ENCODE measurements at regions not wholly inside any gene's neighbourhood (a gene's known extent, or its start where the extent isn't known, plus 50 kb on each side); places are given as distances from the start of the nearest gene placed in this dataset.

- no peak overlapping the region for H3K27ac ChIP-seq
- no peaks in the 10 kb centered on the region for H3K36me3 ChIP-seq
- no peaks in the 10 kb centered on the region for H3K9me3 ChIP-seq
- no peak overlapping the region for H3K4me3 ChIP-seq
- no peaks in the 10 kb centered on the region for H3K4me1 ChIP-seq
- H3K27me3 ChIP-seq, result no peaks in the 10 kb centered on the region
- no peak for TF ChIP-seq POLR2A (IDR thresholded peaks at IDR 0.05)
- TF ChIP-seq, protein P1, sequence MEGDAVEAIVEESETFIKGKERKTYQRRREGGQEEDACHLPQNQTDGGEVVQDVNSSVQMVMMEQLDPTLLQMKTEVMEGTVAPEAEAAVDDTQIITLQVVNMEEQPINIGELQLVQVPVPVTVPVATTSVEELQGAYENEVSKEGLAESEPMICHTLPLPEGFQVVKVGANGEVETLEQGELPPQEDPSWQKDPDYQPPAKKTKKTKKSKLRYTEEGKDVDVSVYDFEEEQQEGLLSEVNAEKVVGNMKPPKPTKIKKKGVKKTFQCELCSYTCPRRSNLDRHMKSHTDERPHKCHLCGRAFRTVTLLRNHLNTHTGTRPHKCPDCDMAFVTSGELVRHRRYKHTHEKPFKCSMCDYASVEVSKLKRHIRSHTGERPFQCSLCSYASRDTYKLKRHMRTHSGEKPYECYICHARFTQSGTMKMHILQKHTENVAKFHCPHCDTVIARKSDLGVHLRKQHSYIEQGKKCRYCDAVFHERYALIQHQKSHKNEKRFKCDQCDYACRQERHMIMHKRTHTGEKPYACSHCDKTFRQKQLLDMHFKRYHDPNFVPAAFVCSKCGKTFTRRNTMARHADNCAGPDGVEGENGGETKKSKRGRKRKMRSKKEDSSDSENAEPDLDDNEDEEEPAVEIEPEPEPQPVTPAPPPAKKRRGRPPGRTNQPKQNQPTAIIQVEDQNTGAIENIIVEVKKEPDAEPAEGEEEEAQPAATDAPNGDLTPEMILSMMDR (IDR thresholded peaks at IDR 0.05), result no peak
- DNase-seq, result no peak
Measured at GRCh38 chr16:55136356-55137150, 187.4 kb upstream of the IRX6 start.

DNA sequence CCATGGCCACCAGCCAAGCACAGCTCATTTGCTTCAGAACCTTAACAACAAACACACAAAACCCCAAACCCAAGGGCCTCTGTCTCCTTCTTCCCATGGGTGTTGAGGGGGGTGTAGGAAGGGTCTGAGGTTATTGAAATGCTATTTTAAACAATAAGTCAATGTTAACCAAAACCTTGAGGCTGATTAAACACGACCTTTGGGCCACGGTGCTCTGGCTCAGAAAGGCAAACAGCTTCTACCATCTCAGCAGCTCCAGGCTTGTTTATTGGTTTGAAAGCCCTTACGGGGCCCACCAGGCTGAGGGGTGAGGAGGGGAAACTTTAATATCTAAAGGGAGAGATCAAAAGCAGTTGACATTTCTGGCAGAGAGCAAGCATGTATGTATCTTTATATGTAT, 185.7 kb upstream of the IRX6 start:
- Histone ChIP-seq H3K27ac (no peak overlapping the region), H3K4me1 (no peaks in the 10 kb centered on the region), H3K36me3 (no peaks in the 10 kb centered on the region), H3K9me3 (no peaks in the 10 kb centered on the region), H3K27me3 (no peaks in the 10 kb centered on the region), H3K4me3 (no peak overlapping the region)
- DNase-seq, result no peak
- TF ChIP-seq POLR2A (IDR thresholded peaks at IDR 0.05), result no peak
- TF ChIP-seq, protein P1 (IDR thresholded peaks at IDR 0.05), result no peak

DNA sequence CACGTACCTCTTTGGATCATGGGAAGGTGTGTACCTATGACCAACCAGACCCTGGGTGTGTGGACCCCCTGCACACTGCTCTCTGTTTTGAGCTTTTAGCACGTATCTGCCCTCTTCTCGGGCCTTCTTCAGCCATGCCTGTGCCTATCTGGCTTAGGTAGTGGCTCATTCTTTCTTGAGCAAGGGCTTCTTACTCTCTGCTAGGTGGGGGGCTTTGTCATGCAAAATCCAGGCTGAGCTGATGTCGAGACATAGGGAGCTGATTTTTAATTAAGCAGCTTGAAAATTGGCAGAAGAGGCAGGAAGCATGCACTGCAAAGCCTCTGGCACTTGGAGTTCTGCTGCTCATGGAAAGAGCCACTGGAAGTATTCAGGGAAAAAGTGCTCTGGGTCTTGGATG, 181.6 kb upstream of the IRX6 start:
- H3K9me3 ChIP-seq, result no peaks in the 10 kb centered on the region
- no peaks in the 10 kb centered on the region for H3K27me3 ChIP-seq
- no peaks in the 10 kb centered on the region for H3K4me1 ChIP-seq
- H3K36me3 ChIP-seq, result no peaks in the 10 kb centered on the region
- H3K27ac ChIP-seq, result no peak overlapping the region
- no peak for DNase-seq
- TF ChIP-seq POLR2A (IDR thresholded peaks at IDR 0.05), result no peak
- TF ChIP-seq, protein P1 (IDR thresholded peaks at IDR 0.05), result no peak
- no peak overlapping the region for H3K4me3 ChIP-seq

DNA sequence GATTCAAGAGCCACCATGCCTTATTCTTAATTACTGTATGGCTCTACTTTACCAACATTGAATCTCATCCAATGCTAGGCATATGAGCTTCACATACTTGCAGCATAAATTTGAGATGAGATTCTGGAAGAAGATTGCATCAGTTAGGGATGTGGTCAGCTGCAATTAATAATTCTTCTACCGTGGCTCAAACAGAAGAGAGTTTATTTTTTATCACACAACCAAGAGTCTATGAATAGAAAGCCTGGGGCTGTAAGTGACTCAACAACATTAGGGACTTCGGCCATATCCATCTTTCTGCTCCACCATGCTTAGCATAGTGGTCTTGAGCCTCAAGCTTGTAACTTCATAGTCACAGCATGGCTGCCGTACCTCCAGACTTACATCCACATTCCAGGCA, 179.4 kb upstream of the IRX6 start:
- Histone ChIP-seq H3K27me3 (no peaks in the 10 kb centered on the region), H3K4me1 (no peaks in the 10 kb centered on the region), H3K9me3 (no peaks in the 10 kb centered on the region), H3K4me3 (no peak overlapping the region), H3K36me3 (no peaks in the 10 kb centered on the region), H3K27ac (no peak overlapping the region)
- TF ChIP-seq, protein P1 (IDR thresholded peaks at IDR 0.05), result no peak
- no peak for TF ChIP-seq POLR2A (IDR thresholded peaks at IDR 0.05)
- no peak for DNase-seq

DNA sequence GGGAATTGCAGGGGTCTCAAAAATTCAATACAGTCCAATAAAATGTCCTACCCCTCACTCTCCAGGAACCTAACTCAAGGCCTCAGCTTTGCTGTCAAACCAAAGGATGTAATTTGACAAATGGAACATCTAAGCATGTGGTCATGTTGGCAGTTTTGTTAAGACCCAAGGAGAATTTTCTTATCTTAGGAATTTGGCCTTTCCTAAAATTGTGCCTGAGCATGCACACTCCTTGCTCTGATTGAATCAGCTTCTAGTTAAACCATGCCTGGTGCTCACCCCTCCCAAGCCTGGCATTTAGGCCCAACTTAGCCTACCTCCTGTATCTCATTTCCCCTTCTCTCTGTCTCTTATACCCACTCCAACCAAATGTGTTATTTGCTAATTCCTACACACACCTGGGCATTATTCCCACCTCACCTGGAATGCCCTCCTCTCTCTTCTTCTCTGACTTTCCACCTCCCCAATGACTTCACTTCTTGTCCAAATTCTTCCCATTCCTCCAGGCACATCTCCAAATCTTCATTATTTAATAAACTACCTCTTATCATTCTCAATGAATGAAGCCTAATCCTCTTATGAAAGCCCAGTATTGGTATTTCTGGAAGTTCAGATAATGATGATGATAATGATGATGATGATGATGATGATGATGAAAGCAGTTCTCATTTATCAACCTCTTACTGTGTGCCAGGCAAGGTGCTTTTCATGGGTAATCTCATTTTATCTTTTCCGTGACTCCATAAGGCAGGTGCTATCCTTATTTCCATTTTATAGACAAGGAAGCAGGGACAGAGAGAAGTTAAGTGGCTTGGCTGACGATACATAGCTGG, 178.0 kb upstream of the IRX6 start:
- no peak for DNase-seq
- Histone ChIP-seq H3K36me3 (no peaks in the 10 kb centered on the region), H3K9me3 (no peaks in the 10 kb centered on the region), H3K27ac (no peak overlapping the region), H3K4me3 (no peak overlapping the region), H3K27me3 (no peaks in the 10 kb centered on the region), H3K4me1 (no peaks in the 10 kb centered on the region)
- TF ChIP-seq, protein P1 (IDR thresholded peaks at IDR 0.05), result no peak
- TF ChIP-seq POLR2A (IDR thresholded peaks at IDR 0.05), result no peak

Measured in Peyer's patch (tissue), 4 donors.